Osteoblast (primary cell): ENCODE measurements at regions not wholly inside any gene's neighbourhood (a gene's known extent, or its start where the extent isn't known, plus 50 kb on each side); places are given as distances from the start of the nearest gene placed in this dataset.

Experiments used
- DNase-seq: peaks from one replicate; pipeline ENCODE4 v3.0.0; 2011; ENCODE audit warnings: low spot score, mixed read lengths; ENCODE audit not compliant: insufficient read length; ENCODE audit errors: missing footprints
- H2AFZ ChIP-seq: 2 replicates; pipeline ENCODE4 v1.6.0; 2011; ENCODE audit warnings: mild to moderate bottlenecking, low read length
- H3K27ac ChIP-seq: 2 replicates; pipeline ENCODE4 v1.5.1; 2011; ENCODE audit warnings: mild to moderate bottlenecking, low read depth, low read length, moderate library complexity
- H3K27me3 ChIP-seq: 2 replicates; pipeline ENCODE4 v1.6.0; 2012; ENCODE audit warnings: mild to moderate bottlenecking, control low read depth, inconsistent platforms, low read length, moderate library complexity; ENCODE audit not compliant: insufficient read depth
- H3K36me3 ChIP-seq: 2 replicates; pipeline ENCODE4 v1.5.1; 2011; ENCODE audit warnings: mild to moderate bottlenecking, low read length, control low read depth, moderate library complexity; ENCODE audit not compliant: insufficient read depth
- H3K4me1 ChIP-seq: 2 replicates; pipeline ENCODE4 v1.5.1; 2011; ENCODE audit warnings: mild to moderate bottlenecking, low read length, control low read depth, moderate library complexity; ENCODE audit not compliant: insufficient read depth
- H3K4me2 ChIP-seq: 2 replicates; pipeline ENCODE4 v1.6.0; 2011; ENCODE audit warnings: mild to moderate bottlenecking, low read length; ENCODE audit not compliant: insufficient read depth
- H3K4me3 ChIP-seq: fragments of 200-600 bp; sonication (generic); 3 replicates; pipeline ENCODE4 v1.5.1; 2012; ENCODE audit warnings: mild to moderate bottlenecking, low read length, inconsistent platforms; ENCODE audit not compliant: insufficient read depth
- H3K79me2 ChIP-seq: 2 replicates; pipeline ENCODE4 v1.6.0; 2012; ENCODE audit warnings: mild to moderate bottlenecking, low read length, control low read depth, inconsistent platforms; ENCODE audit not compliant: insufficient read depth
- H3K9me3 ChIP-seq: 2 replicates; pipeline ENCODE4 v1.5.1; 2011; ENCODE audit warnings: low read depth, low read length, control low read depth
- H4K20me1 ChIP-seq: 2 replicates; pipeline ENCODE4 v1.6.0; 2012; ENCODE audit warnings: mild to moderate bottlenecking, low read length, control low read depth; ENCODE audit not compliant: insufficient read depth
- CTCF ChIP-seq: IDR thresholded peaks from 2 replicates; pipeline ENCODE4 v1.5.1; 2011; ENCODE audit warnings: mild to moderate bottlenecking, low read depth, low read length, moderate library complexity; ENCODE audit errors: extremely low read depth

- no peak overlapping the region for H3K27ac ChIP-seq
- DNase-seq, result no peak
- no peak for TF ChIP-seq CTCF
- H4K20me1 ChIP-seq, result no peaks in the 10 kb centered on the region
- no peaks in the 10 kb centered on the region for H3K27me3 ChIP-seq
- no peaks in the 10 kb centered on the region for H3K9me3 ChIP-seq
- no peak overlapping the region for H2AFZ ChIP-seq
- no peak overlapping the region for H3K4me3 ChIP-seq
- H3K36me3 ChIP-seq, result no peaks in the 10 kb centered on the region
- no peak overlapping the region for H3K4me2 ChIP-seq
- H3K79me2 ChIP-seq, result no peaks in the 10 kb centered on the region
- H3K4me1 ChIP-seq, result no peaks in the 10 kb centered on the region
Measured at GRCh38 chr9:7258688-7259396, 501.1 kb downstream of the KDM4C start.

- no peak overlapping the region for H3K4me2 ChIP-seq
- no peak for DNase-seq
- no peak overlapping the region for H2AFZ ChIP-seq
- peaks cover 6% of the 10 kb centered on the region for H3K27me3 ChIP-seq
- H3K4me3 ChIP-seq, result no peak overlapping the region
- H4K20me1 ChIP-seq, result no peaks in the 10 kb centered on the region
- H3K4me1 ChIP-seq, result no peaks in the 10 kb centered on the region
- H3K27ac ChIP-seq, result no peak overlapping the region
- no peaks in the 10 kb centered on the region for H3K79me2 ChIP-seq
- TF ChIP-seq CTCF, result no peak
- no peaks in the 10 kb centered on the region for H3K36me3 ChIP-seq
- H3K9me3 ChIP-seq, result no peaks in the 10 kb centered on the region
Measured at GRCh38 chr9:7246917-7247522, 489.2 kb downstream of the KDM4C start.

- H3K4me1 ChIP-seq, result no peaks in the 10 kb centered on the region
- no peak overlapping the region for H3K27ac ChIP-seq
- H4K20me1 ChIP-seq, result no peaks in the 10 kb centered on the region
- H2AFZ ChIP-seq, result no peak overlapping the region
- H3K9me3 ChIP-seq, result no peaks in the 10 kb centered on the region
- peaks cover 6% of the 10 kb centered on the region for H3K27me3 ChIP-seq
- H3K4me2 ChIP-seq, result no peak overlapping the region
- no peaks in the 10 kb centered on the region for H3K79me2 ChIP-seq
- no peak for DNase-seq
- TF ChIP-seq CTCF, result no peak
- H3K4me3 ChIP-seq, result no peak overlapping the region
- H3K36me3 ChIP-seq, result no peaks in the 10 kb centered on the region
Measured at GRCh38 chr9:7245976-7246580, 488.3 kb downstream of the KDM4C start.

- H3K4me2 ChIP-seq, result no peak overlapping the region
- H3K36me3 ChIP-seq, result no peaks in the 10 kb centered on the region
- no peak overlapping the region for H3K27ac ChIP-seq
- H3K9me3 ChIP-seq, result no peaks in the 10 kb centered on the region
- DNase-seq, result no peak
- no peak overlapping the region for H3K4me3 ChIP-seq
- no peak overlapping the region for H2AFZ ChIP-seq
- no peaks in the 10 kb centered on the region for H3K79me2 ChIP-seq
- TF ChIP-seq CTCF, result no peak
- no peaks in the 10 kb centered on the region for H3K4me1 ChIP-seq
- no peaks in the 10 kb centered on the region for H4K20me1 ChIP-seq
- peaks cover 9% of the 10 kb centered on the region for H3K27me3 ChIP-seq
Measured at GRCh38 chr9:7243838-7244237, 486.1 kb downstream of the KDM4C start.
